H1 (cell line): ENCODE measurements at regions not wholly inside any gene's neighbourhood (a gene's known extent, or its start where the extent isn't known, plus 50 kb on each side); places are given as distances from the start of the nearest gene placed in this dataset.

Experiments used
- CTCF ChIA-PET: fragments of 300-600 bp; sonication (Branson Sonifier 250); formaldehyde crosslinking; loops from one replicate; lab custom pipeline; 2021; ENCODE audit not compliant: partially characterized antibody; lab: Charles Lee
- POLR2A ChIA-PET: fragments of 300-600 bp; sonication (Branson Sonifier 250); formaldehyde crosslinking; loops from one replicate; lab custom pipeline; 2021; ENCODE audit warnings: inconsistent platforms; ENCODE audit not compliant: partially characterized antibody; lab: Charles Lee
- DNase-seq, 2 experiments: peaks; one replicate each; pipeline versions ENCODE4 v3.0.0 to v3.0.0-alpha.2; 2010 to 2022; ENCODE audit warnings: low spot score in 2 of 2, low read depth in 1 of 2, mixed read lengths in 1 of 2
- FAIRE-seq: peaks from 2 replicates; lab custom pipeline; 2011; peaks lifted over from hg19 to GRCh38; lab: Jason Lieb, UNC
- H2AFZ ChIP-seq: 2 replicates; pipeline ENCODE4 v1.8.1; 2012; ENCODE audit warnings: low read length, inconsistent platforms
- H2AK5ac ChIP-seq: 2 replicates; pipeline ENCODE4 v1.6.1; 2013; ENCODE audit warnings: low read depth, low read length
- H2BK120ac ChIP-seq: replicated peaks from 2 replicates; pipeline ENCODE3; 2013; ENCODE audit warnings: low read depth, low read length, inconsistent platforms
- H2BK12ac ChIP-seq: 2 replicates; pipeline ENCODE4 v1.6.1; 2013; ENCODE audit warnings: low read depth, low read length
- H2BK15ac ChIP-seq: 2 replicates; pipeline ENCODE4 v1.6.1; 2013; ENCODE audit warnings: low read length
- H2BK20ac ChIP-seq: 2 replicates; pipeline ENCODE4 v1.6.1; 2013; ENCODE audit warnings: low read length
- H2BK5ac ChIP-seq: 2 replicates; pipeline ENCODE4 v1.6.1; 2013; ENCODE audit warnings: low read depth, low read length
- H3K14ac ChIP-seq: 2 replicates; pipeline ENCODE4 v1.6.1; 2013; ENCODE audit warnings: inconsistent platforms; ENCODE audit not compliant: insufficient read length
- H3K18ac ChIP-seq: 2 replicates; pipeline ENCODE4 v1.6.1; 2013; ENCODE audit warnings: low read length; ENCODE audit errors: extremely low read depth
- H3K23ac ChIP-seq: 2 replicates; pipeline ENCODE4 v1.6.1; 2013; ENCODE audit warnings: inconsistent platforms; ENCODE audit not compliant: insufficient read length
- H3K23me2 ChIP-seq: 2 replicates; pipeline ENCODE4 v1.6.1; 2013; ENCODE audit warnings: low read depth, low read length
- H3K27ac ChIP-seq: 2 replicates; pipeline ENCODE4 v1.6.1; 2011; ENCODE audit warnings: low read depth, low read length, inconsistent platforms
- H3K27me3 ChIP-seq, 4 experiments: replicated peaks in 1 of 4; 1 replicate in 1 of 4; 2 replicates in 3 of 4; pipeline versions ENCODE4 v1.6.1 to v1.8.1; 2011 to 2013; ENCODE audit warnings: low read length in 3 of 4, mild to moderate bottlenecking in 3 of 4, inconsistent platforms in 2 of 4, mixed read lengths in 2 of 4, moderate library complexity in 1 of 4; ENCODE audit not compliant: control insufficient read depth in 3 of 4, insufficient read depth in 3 of 4; ENCODE audit errors: extremely low read depth in 1 of 4
- H3K36me3 ChIP-seq, 4 experiments: 2 replicates each; pipeline versions ENCODE4 v1.6.1 to v1.8.1; 2011 to 2013; ENCODE audit warnings: mild to moderate bottlenecking in 4 of 4, low read length in 3 of 4, moderate library complexity in 2 of 4, control low read depth in 1 of 4, inconsistent platforms in 1 of 4; ENCODE audit not compliant: insufficient read depth in 4 of 4, control insufficient read depth in 2 of 4
- H3K4ac ChIP-seq: replicated peaks from 2 replicates; pipeline ENCODE3; 2013; ENCODE audit warnings: low read length, low read depth, mixed read lengths, inconsistent platforms; ENCODE audit not compliant: insufficient read length
- H3K4me1 ChIP-seq, 4 experiments: replicated peaks in 1 of 4; 1 replicate in 1 of 4; 2 replicates in 3 of 4; pipeline versions ENCODE4 v1.6.1 to v1.8.1; 2011 to 2013; ENCODE audit warnings: low read length in 3 of 4, inconsistent platforms in 2 of 4, mixed read lengths in 1 of 4; ENCODE audit not compliant: insufficient read depth in 4 of 4, control insufficient read depth in 3 of 4
- H3K4me2 ChIP-seq, 2 experiments: 2 replicates each; pipeline versions ENCODE4 v1.6.1 to v1.8.1; 2011 to 2013; ENCODE audit warnings: low read depth in 2 of 2, low read length in 2 of 2, control low read depth in 1 of 2, inconsistent platforms in 1 of 2, mild to moderate bottlenecking in 1 of 2; ENCODE audit not compliant: insufficient read depth in 1 of 2
- H3K4me3 ChIP-seq, 4 experiments: fragments of 200-600, 300-600 bp in 1 of 4; sonication (generic), shearing (Covaris generic), sonication (Bioruptor Twin) in 1 of 4; 2 replicates each; pipeline versions ENCODE4 v1.5.1 to v1.8.1; 2011 to 2016; ENCODE audit warnings: low read length in 4 of 4, low read depth in 3 of 4, control low read depth in 2 of 4, inconsistent platforms in 2 of 4, mild to moderate bottlenecking in 2 of 4, mixed read lengths in 1 of 4, moderate library complexity in 1 of 4; ENCODE audit not compliant: insufficient read depth in 2 of 4; ENCODE audit errors: extremely low read depth in 1 of 4
- H3K56ac ChIP-seq: replicated peaks from 2 replicates; pipeline ENCODE3; 2013; ENCODE audit warnings: low read depth, mild to moderate bottlenecking, mixed read lengths, low read length, inconsistent platforms; ENCODE audit not compliant: insufficient read length
- H3K79me1 ChIP-seq: 2 replicates; pipeline ENCODE4 v1.6.1; 2013; ENCODE audit warnings: low read depth, low read length, control low read depth
- H3K79me2 ChIP-seq, 2 experiments: 2 replicates each; pipeline versions ENCODE4 v1.6.1 to v1.8.1; 2012 to 2013; ENCODE audit warnings: low read length in 2 of 2, mild to moderate bottlenecking in 2 of 2, inconsistent platforms in 1 of 2; ENCODE audit not compliant: insufficient read depth in 2 of 2, control insufficient read depth in 1 of 2
- H3K9ac ChIP-seq, 4 experiments: replicated peaks in 1 of 4; 1 replicate in 1 of 4; 2 replicates in 3 of 4; pipeline versions ENCODE4 v1.6.1 to v1.8.1; 2011 to 2013; ENCODE audit warnings: low read depth in 3 of 4, low read length in 3 of 4, control low read depth in 2 of 4, mild to moderate bottlenecking in 2 of 4, moderate library complexity in 2 of 4, inconsistent platforms in 1 of 4; ENCODE audit errors: extremely low read depth in 1 of 4
- H3K9me3 ChIP-seq, 2 experiments: 2 replicates each; pipeline versions ENCODE4 v1.6.1 to v1.8.1; 2012 to 2013; ENCODE audit warnings: mild to moderate bottlenecking in 2 of 2, moderate library complexity in 2 of 2, control low read depth in 1 of 2, inconsistent platforms in 1 of 2, low read depth in 1 of 2, low read length in 1 of 2, mixed read lengths in 1 of 2; ENCODE audit not compliant: insufficient read depth in 2 of 2
- H4K20me1 ChIP-seq, 2 experiments: replicated peaks in 1 of 2; 2 replicates each; pipeline versions ENCODE3 to v1.8.1; 2011 to 2013; ENCODE audit warnings: inconsistent platforms in 2 of 2, low read length in 2 of 2, mild to moderate bottlenecking in 1 of 2; ENCODE audit not compliant: insufficient read depth in 2 of 2, control insufficient read depth in 1 of 2
- H4K5ac ChIP-seq: 2 replicates; pipeline ENCODE4 v1.6.1; 2013; ENCODE audit warnings: low read length, low read depth, mixed read lengths, inconsistent platforms; ENCODE audit not compliant: insufficient read length
- H4K8ac ChIP-seq: 2 replicates; pipeline ENCODE4 v1.8.0; 2013; ENCODE audit warnings: mild to moderate bottlenecking, moderate library complexity, low read length, inconsistent platforms; ENCODE audit not compliant: insufficient read depth; ENCODE audit errors: extremely low read depth
- H4K91ac ChIP-seq: replicated peaks from 2 replicates; pipeline ENCODE3; 2013; ENCODE audit warnings: low read length, mixed read lengths, inconsistent platforms; ENCODE audit not compliant: insufficient read length
- CEBPB ChIP-seq: IDR thresholded peaks from 2 replicates; pipeline ENCODE4 v1.6.1; 2012; ENCODE audit warnings: low read depth, low read length
- EP300 ChIP-seq, 2 experiments: IDR thresholded peaks; 1 replicate in 1 of 2; 2 replicates in 1 of 2; pipeline ENCODE4 v1.6.1; 2011 to 2012; ENCODE audit warnings: low read depth in 2 of 2, low read length in 2 of 2, mild to moderate bottlenecking in 2 of 2, borderline replicate concordance in 1 of 2, inconsistent platforms in 1 of 2, moderate library complexity in 1 of 2
- HDAC2 ChIP-seq, 2 experiments: fragments of 300-600 bp in 1 of 2; sonication (generic) in 1 of 2; IDR thresholded peaks; 2 replicates each; pipeline ENCODE4 v1.6.1; 2011 to 2012; ENCODE audit warnings: low read depth in 2 of 2, low read length in 2 of 2, mild to moderate bottlenecking in 2 of 2, moderate library complexity in 2 of 2, borderline replicate concordance in 1 of 2, inconsistent platforms in 1 of 2
- HDAC6 ChIP-seq: IDR thresholded peaks from one replicate; pipeline ENCODE4 v1.7.1; 2012; ENCODE audit warnings: low read depth, mild to moderate bottlenecking, inconsistent platforms, low read length, moderate library complexity
- NANOG ChIP-seq: IDR thresholded peaks from 2 replicates; pipeline ENCODE4 v1.6.1; 2011; ENCODE audit warnings: low read length, low read depth, mild to moderate bottlenecking, inconsistent platforms; ENCODE audit not compliant: insufficient read depth, poor library complexity, severe bottlenecking
- NRF1 ChIP-seq: IDR thresholded peaks from 2 replicates; pipeline ENCODE4 v1.6.1; 2011; ENCODE audit warnings: mild to moderate bottlenecking, low read depth, low read length, improper control_type of control experiment
- POLR2AphosphoS5 ChIP-seq: IDR thresholded peaks from 2 replicates; pipeline ENCODE4 v1.6.1; 2011; ENCODE audit warnings: low read depth, low read length
- RNF2 ChIP-seq: fragments of 200-900, 300-1000 bp; sonication (generic); IDR thresholded peaks from 2 replicates; pipeline ENCODE4 v1.7.1; 2016; ENCODE audit warnings: borderline replicate concordance, low read depth, mild to moderate bottlenecking, antibody characterized with exemption, low read length; ENCODE audit not compliant: poor library complexity, severe bottlenecking; ENCODE audit errors: missing control alignments
- RXRA ChIP-seq: IDR thresholded peaks from 2 replicates; pipeline ENCODE4 v1.6.1; 2011; ENCODE audit warnings: low read depth, mild to moderate bottlenecking, low read length, moderate library complexity; ENCODE audit not compliant: insufficient read depth
- SIRT6 ChIP-seq: IDR thresholded peaks from one replicate; pipeline ENCODE4 v1.7.1; 2012; ENCODE audit warnings: low read length, inconsistent platforms
- SP1 ChIP-seq: IDR thresholded peaks from 2 replicates; pipeline ENCODE4 v1.6.1; 2011; ENCODE audit warnings: low read depth, low read length
- SP4 ChIP-seq: IDR thresholded peaks from 2 replicates; pipeline ENCODE4 v1.6.1; 2012; ENCODE audit warnings: low read length, inconsistent platforms
- TAF7 ChIP-seq: optimal IDR thresholded peaks from 2 replicates; pipeline ENCODE3; 2011; ENCODE audit warnings: low read depth, mild to moderate bottlenecking, inconsistent platforms, low read length, moderate library complexity, borderline replicate concordance
- TBP ChIP-seq: IDR thresholded peaks from 2 replicates; pipeline ENCODE4 v1.6.1; 2011; ENCODE audit warnings: low read depth, low read length, improper control_type of control experiment
- WGBS, 2 experiments: shearing (Covaris generic) in 1 of 2; methylation state at CpG; one replicate each; pipeline versions ENCODE4 v1.1.6 to v1.1.7; 2013 to 2015; ENCODE audit warnings: low lambda C conversion rate in 2 of 2, mixed read lengths in 2 of 2, inconsistent platforms in 1 of 2, low coverage in 1 of 2, missing lambda C conversion rate in 1 of 2; ENCODE audit not compliant: insufficient replicate concordance in 2 of 2, insufficient coverage in 1 of 2, insufficient read length in 1 of 2; ENCODE audit errors: extremely low coverage in 1 of 2, missing lambda C conversion rate in 1 of 2; 5-methylcytosine and 5-hydroxymethylcytosine counted together

DNA sequence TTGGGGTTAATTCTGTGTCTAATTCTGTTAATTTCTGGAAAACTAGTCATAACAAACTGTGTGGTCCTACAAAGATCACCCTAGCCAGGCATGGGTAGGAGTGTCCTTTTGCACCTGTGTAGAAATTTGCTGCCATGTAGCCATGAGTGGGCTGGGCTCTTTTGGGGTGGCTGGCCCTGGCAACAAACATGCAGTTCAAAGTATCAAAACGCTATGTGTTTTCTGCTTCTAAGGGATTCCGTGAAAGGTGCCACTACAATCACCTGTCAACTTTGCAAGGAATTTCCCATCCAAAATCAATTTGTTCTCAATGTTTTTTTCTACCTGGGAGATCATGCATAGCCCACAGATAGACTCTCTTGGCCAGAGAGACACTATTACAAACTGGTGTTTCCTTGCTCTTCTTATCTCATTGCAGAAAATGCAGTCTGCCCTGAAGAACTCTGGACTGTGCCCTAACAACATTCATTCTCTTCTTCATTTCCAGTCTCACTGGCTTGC, 537.7 kb upstream of the ID2 start:
- H4K91ac ChIP-seq: no peak overlapping the region
- no peak overlapping the region for H3K4me2 ChIP-seq
- POLR2A ChIA-PET: interaction anchor here (0.6 kb wide), 1 partner anchor 968 kb away, joined by 3 read pairs; no protein-coding TSS in a partner anchor
- no peak overlapping the region for H3K9ac ChIP-seq
- no peak overlapping the region for H3K4me3 ChIP-seq
- no peak overlapping the region for H3K23ac ChIP-seq
- H3K18ac ChIP-seq: no peak overlapping the region
- H4K5ac ChIP-seq: no peak overlapping the region
- H3K36me3 ChIP-seq: no peaks in the 10 kb centered on the region
- H3K9me3 ChIP-seq: no peaks in the 10 kb centered on the region
- H3K27ac ChIP-seq: no peak overlapping the region
- no peak overlapping the region for H2AK5ac ChIP-seq
- no peak for DNase-seq
- H3K79me1 ChIP-seq: no peaks in the 10 kb centered on the region
- no peak overlapping the region for H2BK120ac ChIP-seq
- no peaks in the 10 kb centered on the region for H3K23me2 ChIP-seq
- no peaks in the 10 kb centered on the region for H3K4me1 ChIP-seq
- H2BK5ac ChIP-seq: no peak overlapping the region
- H2BK15ac ChIP-seq: no peak overlapping the region
- H3K27me3 ChIP-seq: no peaks in the 10 kb centered on the region
- H3K56ac ChIP-seq: no peak overlapping the region
- CTCF ChIA-PET: no interaction called here
- H4K8ac ChIP-seq: no peak overlapping the region
- no peak overlapping the region for H2AFZ ChIP-seq
- 92% methylated on average over 2 of the region's 2 CpGs; no CpG with 5 or more reads in 1 of the 2 experiments for WGBS, 2 experiments
- no peaks in the 10 kb centered on the region for H4K20me1 ChIP-seq
- FAIRE-seq: no peak
- no peaks in the 10 kb centered on the region for H3K79me2 ChIP-seq
- H2BK20ac ChIP-seq: no peak overlapping the region
- no peak overlapping the region for H3K14ac ChIP-seq
- no peak overlapping the region for H2BK12ac ChIP-seq
- H3K4ac ChIP-seq: no peak overlapping the region
- TF ChIP-seq TBP (no peak), EP300 (IDR thresholded peaks at IDR 0.05; ENCODE audit: borderline replicate concordance in 1 of 2, low read depth in 2 of 2, low read length in 2 of 2) (no peak), NRF1 (no peak), HDAC6 (no peak), CEBPB (no peak), POLR2AphosphoS5 (no peak), RNF2 (no peak), SP4 (no peak), SP1 (no peak), RXRA (no peak), TAF7 (no peak), NANOG (no peak), HDAC2 (IDR thresholded peaks at IDR 0.05; ENCODE audit: borderline replicate concordance in 1 of 2, low read depth in 2 of 2, low read length in 2 of 2) (no peak), SIRT6 (no peak)
